Right lung (tissue), 2 donors: ENCODE measurements at regions not wholly inside any gene's neighbourhood (a gene's known extent, or its start where the extent isn't known, plus 50 kb on each side); places are given as distances from the start of the nearest gene placed in this dataset.

Source experiments
- DNase-seq, 2 donors: peaks; one replicate each; pipeline ENCODE4 v3.0.0-alpha.2; 2013

- DNase-seq = no peak
Measured at GRCh38 chr14:25993830-25994229, 604.0 kb downstream of the NOVA1 start.

- no peak for DNase-seq
Measured at GRCh38 chr14:25988536-25988935, 609.3 kb downstream of the NOVA1 start.

- DNase-seq = no peak
Measured at GRCh38 chr14:25955772-25956171, 642.1 kb downstream of the NOVA1 start.

GRCh38 chr14:25953532-25954139 lies 644.2 kb downstream of the NOVA1 start:
- DNase-seq = no peak

- no peak for DNase-seq
Measured at GRCh38 chr14:25945746-25946145, 652.1 kb downstream of the NOVA1 start.

GRCh38 chr14:25944020-25944419 lies 653.8 kb downstream of the NOVA1 start:
- DNase-seq = no peak

GRCh38 chr14:25943329-25943728 lies 654.5 kb downstream of the NOVA1 start:
- no peak for DNase-seq

- DNase-seq = no peak
Measured at GRCh38 chr14:25942090-25942489, 655.7 kb downstream of the NOVA1 start.

GRCh38 chr14:25933731-25934130 lies 664.1 kb downstream of the NOVA1 start:
- DNase-seq = peak; percentile 73 to 80

- peak; percentile 67 to 70 for DNase-seq
Measured at GRCh38 chr14:25929881-25930615, 667.8 kb downstream of the NOVA1 start.

- no peak for DNase-seq
Measured at GRCh38 chr14:25911831-25912230, 686.0 kb downstream of the NOVA1 start.

GRCh38 chr14:25909045-25909747 lies 688.6 kb downstream of the NOVA1 start:
- no peak for DNase-seq

GRCh38 chr14:25908277-25909044 lies 689.4 kb downstream of the NOVA1 start:
- DNase-seq = no peak

GRCh38 chr14:25904446-25904845 lies 693.4 kb downstream of the NOVA1 start:
- no peak for DNase-seq

- no peak for DNase-seq
Measured at GRCh38 chr14:25899197-25899596, 698.6 kb downstream of the NOVA1 start.

GRCh38 chr14:25896777-25897176 lies 701.1 kb downstream of the NOVA1 start:
- DNase-seq = no peak

GRCh38 chr14:25895740-25896139 lies 702.1 kb downstream of the NOVA1 start:
- no peak for DNase-seq

GRCh38 chr14:25887251-25887878 lies 710.5 kb downstream of the NOVA1 start:
- no peak for DNase-seq

- DNase-seq = no peak
Measured at GRCh38 chr14:25884657-25885056, 713.2 kb downstream of the NOVA1 start.

GRCh38 chr14:25882899-25883298 lies 714.9 kb downstream of the NOVA1 start:
- no peak for DNase-seq

- no peak for DNase-seq
Measured at GRCh38 chr14:25875475-25875874, 722.4 kb downstream of the NOVA1 start.

- DNase-seq = no peak
Measured at GRCh38 chr14:25869854-25870253, 728.0 kb downstream of the NOVA1 start.
